HCT116 (cell line): ENCODE measurements at regions not wholly inside any gene's neighbourhood (a gene's known extent, or its start where the extent isn't known, plus 50 kb on each side); places are given as distances from the start of the nearest gene placed in this dataset.

Experiments used
- ATAC-seq: fragments of 200-7000 bp; cut with Tn5 transposase; 2 replicates; pipeline ENCODE4 v1.9.1; 2020; ENCODE audit warnings: mild to moderate bottlenecking, moderate library complexity
- BruUV-seq: library from RNA; stranded (reverse); fragments of 400-500 nt; replicated peaks from 2 replicates; lab custom pipeline; 2021; lab: Mats Ljungman, UMichigan
- CTCF ChIA-PET: fragments of 300-600 bp; sonication (Branson Sonifier 250); formaldehyde crosslinking; loops from one replicate; lab custom pipeline; 2021; ENCODE audit warnings: antibody characterized with exemption; lab: Charles Lee
- POLR2A ChIA-PET: fragments of 300-600, 350-600 bp; sonication (Branson Sonifier 250); formaldehyde crosslinking; loops from one replicate; lab custom pipeline; 2021; ENCODE audit warnings: antibody characterized with exemption; lab: Charles Lee
- RAD21 ChIA-PET, 2 experiments: fragments of 300-600 bp; sonication (Branson Sonifier 250); formaldehyde crosslinking; loops; one replicate each; lab custom pipeline; 2023; ENCODE audit warnings: low total read pairs in 2 of 2; ENCODE audit not compliant: uncharacterized antibody in 2 of 2, unreplicated experiment in 2 of 2, low non-redundant PET in 1 of 2; lab: Charles Lee
- DNase-seq: peaks from one replicate; pipeline ENCODE4 v3.0.0-alpha.2; 2010; ENCODE audit warnings: low read depth, low spot score
- H2AFZ ChIP-seq: fragments of 200-600 bp; shearing (Covaris generic), sonication (generic); 2 replicates; pipeline ENCODE4 v1.6.1; 2017; ENCODE audit warnings: low read depth, mixed run types, mixed read lengths, antibody characterized with exemption, low read length; ENCODE audit not compliant: poor library complexity, severe bottlenecking
- H3K27ac ChIP-seq: 2 replicates; pipeline ENCODE4 v1.5.1; 2012; ENCODE audit warnings: low read depth, low read length
- H3K27me3 ChIP-seq: fragments of 200-600 bp; sonication (generic); 2 replicates; pipeline ENCODE4 v1.6.1; 2016; ENCODE audit warnings: mixed run types, low read length, mixed read lengths; ENCODE audit not compliant: insufficient read depth
- H3K36me3 ChIP-seq, 2 experiments: fragments of 200-500 bp in 1 of 2; fragments of 200-600 bp in 1 of 2; sonication (Bioruptor generic) in 1 of 2; sonication (generic) in 1 of 2; 2 replicates each; pipeline versions ENCODE4 v1.5.1 to v1.6.1; 2014 to 2016; ENCODE audit warnings: low read length in 2 of 2, inconsistent platforms in 1 of 2, mixed read lengths in 1 of 2, mixed run types in 1 of 2; ENCODE audit not compliant: insufficient read depth in 2 of 2, control insufficient read depth in 1 of 2
- H3K4me1 ChIP-seq, 2 experiments: fragments of 200-600 bp in 1 of 2; sonication (generic) in 1 of 2; 2 replicates each; pipeline versions ENCODE4 v1.5.1 to v1.6.1; 2012 to 2017; ENCODE audit warnings: low read length in 2 of 2, inconsistent platforms in 1 of 2, mild to moderate bottlenecking in 1 of 2, mixed read lengths in 1 of 2, mixed run types in 1 of 2, moderate library complexity in 1 of 2; ENCODE audit not compliant: insufficient read depth in 2 of 2, control insufficient read depth in 1 of 2
- H3K4me2 ChIP-seq: fragments of 200-600 bp; sonication (generic); 2 replicates; pipeline ENCODE4 v1.6.1; 2017; ENCODE audit warnings: mixed run types, low read length, mixed read lengths
- H3K4me3 ChIP-seq, 2 experiments: fragments of 200-600 bp in 1 of 2; sonication (generic) in 1 of 2; replicated peaks in 1 of 2; 2 replicates each; pipeline ENCODE4 v1.5.1; 2011 to 2016; ENCODE audit warnings: low read length in 2 of 2, control low read depth in 1 of 2, low read depth in 1 of 2, mild to moderate bottlenecking in 1 of 2, mixed read lengths in 1 of 2, mixed run types in 1 of 2
- H3K79me2 ChIP-seq: fragments of 200-600 bp; sonication (generic); 2 replicates; pipeline ENCODE4 v1.6.1; 2017; ENCODE audit warnings: mild to moderate bottlenecking, mixed run types, low read length, moderate library complexity, mixed read lengths; ENCODE audit not compliant: insufficient read depth
- H3K9ac ChIP-seq: fragments of 200-600 bp; sonication (generic); 2 replicates; pipeline ENCODE4 v1.6.1; 2016; ENCODE audit warnings: low read length, mixed read lengths
- H3K9me2 ChIP-seq: fragments of 200-600 bp; sonication (generic), shearing (Covaris generic); 2 replicates; pipeline ENCODE4 v1.6.1; 2017; ENCODE audit warnings: mixed run types, mild to moderate bottlenecking, moderate library complexity; ENCODE audit not compliant: insufficient read depth
- H3K9me3 ChIP-seq, 2 experiments: fragments of 200-500 bp in 1 of 2; fragments of 200-600 bp in 1 of 2; sonication (Bioruptor generic) in 1 of 2; sonication (generic) in 1 of 2; 2 replicates each; pipeline ENCODE4 v1.6.1; 2014 to 2017; ENCODE audit warnings: low read length in 2 of 2, mixed read lengths in 2 of 2, inconsistent platforms in 1 of 2, low read depth in 1 of 2, mild to moderate bottlenecking in 1 of 2, mixed run types in 1 of 2, moderate library complexity in 1 of 2; ENCODE audit not compliant: control insufficient read depth in 1 of 2, insufficient read depth in 1 of 2
- H4K20me1 ChIP-seq: fragments of 200-600 bp; sonication (generic), shearing (Covaris generic); 2 replicates; pipeline ENCODE4 v1.6.1; 2017; ENCODE audit warnings: mixed run types, mild to moderate bottlenecking, moderate library complexity; ENCODE audit not compliant: insufficient read depth
- CEBPB ChIP-seq: IDR thresholded peaks from 2 replicates; pipeline ENCODE4 v1.6.1; 2012; ENCODE audit warnings: low read depth
- EGR1 ChIP-seq: IDR thresholded peaks from 2 replicates; pipeline ENCODE4 v1.6.1; 2012; ENCODE audit warnings: low read depth
- ELF1 ChIP-seq: IDR thresholded peaks from 2 replicates; pipeline ENCODE4 v1.6.1; 2012; ENCODE audit warnings: low read depth, borderline replicate concordance
- POLR2A ChIP-seq: IDR thresholded peaks from 2 replicates; pipeline ENCODE4 v1.7.0; 2011; ENCODE audit warnings: borderline replicate concordance; ENCODE audit not compliant: insufficient read depth, insufficient read length; ENCODE audit errors: extremely low read depth
- POLR2AphosphoS5 ChIP-seq: IDR thresholded peaks from 2 replicates; pipeline ENCODE4 v1.6.1; 2011; ENCODE audit warnings: mild to moderate bottlenecking, low read depth, low read length, moderate library complexity
- RAD21 ChIP-seq: IDR thresholded peaks from 2 replicates; pipeline ENCODE4 v1.6.1; 2012; ENCODE audit warnings: low read depth, mild to moderate bottlenecking
- SIN3A ChIP-seq: IDR thresholded peaks from 2 replicates; pipeline ENCODE4 v1.6.1; 2012; ENCODE audit warnings: low read depth
- SP1 ChIP-seq: IDR thresholded peaks from 2 replicates; pipeline ENCODE4 v1.6.1; 2012; ENCODE audit warnings: low read depth
- SRF ChIP-seq: IDR thresholded peaks from 2 replicates; pipeline ENCODE4 v1.6.1; 2012; ENCODE audit warnings: low read depth
- TCF7L2 ChIP-seq: IDR thresholded peaks from 2 replicates; pipeline ENCODE4 v1.7.0; 2011; ENCODE audit warnings: borderline replicate concordance, inconsistent platforms; ENCODE audit not compliant: insufficient read depth, insufficient read length; ENCODE audit errors: extremely low read depth
- ZFX ChIP-seq: fragments of 450-650 bp; IDR thresholded peaks from 2 replicates; pipeline ENCODE4 v1.6.1; 2017
- intact Hi-C: fragments of 100-400 bp; cut with micrococcal nuclease; formaldehyde crosslinking; loops from 2 replicates; pipeline ENCODE4 v1.10.0; 2022
- TF ChIP-seq, protein P1 (sequence below): IDR thresholded peaks from 2 replicates; pipeline ENCODE4 v1.6.1; 2011; ENCODE audit warnings: mild to moderate bottlenecking, low read length, moderate library complexity; ENCODE audit not compliant: insufficient replicate concordance; ENCODE audit errors: extremely low read depth
- TF ChIP-seq, protein P2 (sequence below): IDR thresholded peaks from 2 replicates; pipeline ENCODE4 v1.6.1; 2012; ENCODE audit warnings: low read depth
- TF ChIP-seq, protein P3 (sequence below), 3 experiments: fragments of 200-600 bp in 1 of 3; sonication (generic) in 1 of 3; IDR thresholded peaks in 2 of 3; conservative IDR thresholded peaks in 1 of 3; 2 replicates each; pipeline ENCODE4 v1.5.1; 2012 to 2017; ENCODE audit warnings: low read depth in 2 of 3, low read length in 2 of 3, antibody characterized with exemption in 1 of 3, borderline replicate concordance in 1 of 3, control low read depth in 1 of 3, mild to moderate bottlenecking in 1 of 3, mixed read lengths in 1 of 3, mixed run types in 1 of 3, moderate library complexity in 1 of 3; ENCODE audit not compliant: insufficient read depth in 1 of 3

DNA sequence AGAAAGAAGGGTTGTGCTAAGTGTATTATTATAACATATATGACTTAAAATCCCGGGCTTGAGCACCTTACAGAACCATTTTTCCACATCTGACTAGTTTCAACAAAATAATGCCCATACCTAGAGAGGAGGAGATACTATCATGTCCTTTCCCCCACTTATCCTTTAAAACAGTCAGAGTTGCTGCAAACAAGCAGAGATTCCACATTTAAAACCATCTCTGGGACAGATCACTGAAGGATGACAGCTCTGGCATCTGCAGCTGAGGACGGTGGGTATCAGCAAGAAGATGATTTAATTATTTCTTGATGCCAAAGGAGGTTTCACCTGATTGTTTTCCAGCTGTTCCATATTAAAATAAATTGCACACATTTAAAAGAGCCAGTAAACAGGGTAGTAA lies 328.0 kb upstream of the TMTC1 start:
- Histone ChIP-seq H3K9ac (no peak overlapping the region), H3K9me2 (no peaks in the 10 kb centered on the region), H3K9me3 (no peaks in the 10 kb centered on the region), H4K20me1 (no peaks in the 10 kb centered on the region), H3K36me3 (no peaks in the 10 kb centered on the region), H3K79me2 (no peaks in the 10 kb centered on the region), H3K27me3 (no peaks in the 10 kb centered on the region), H3K4me2 (no peak overlapping the region), H3K4me3 (no peak overlapping the region), H2AFZ (no peak overlapping the region), H3K27ac (no peak overlapping the region), H3K4me1 (no peaks in the 10 kb centered on the region)
- POLR2A ChIA-PET: no interaction called here
- RAD21 ChIA-PET: no interaction called here
- intact Hi-C loops: no loop called here
- TF ChIP-seq POLR2A (no peak), ZFX (no peak), TCF7L2 (no peak), POLR2AphosphoS5 (no peak), RAD21 (no peak), SP1 (no peak)
- ATAC-seq (no peak), DNase-seq (no peak)
- BruUV-seq: no TSS peak
- CTCF ChIA-PET: no interaction called here

DNA sequence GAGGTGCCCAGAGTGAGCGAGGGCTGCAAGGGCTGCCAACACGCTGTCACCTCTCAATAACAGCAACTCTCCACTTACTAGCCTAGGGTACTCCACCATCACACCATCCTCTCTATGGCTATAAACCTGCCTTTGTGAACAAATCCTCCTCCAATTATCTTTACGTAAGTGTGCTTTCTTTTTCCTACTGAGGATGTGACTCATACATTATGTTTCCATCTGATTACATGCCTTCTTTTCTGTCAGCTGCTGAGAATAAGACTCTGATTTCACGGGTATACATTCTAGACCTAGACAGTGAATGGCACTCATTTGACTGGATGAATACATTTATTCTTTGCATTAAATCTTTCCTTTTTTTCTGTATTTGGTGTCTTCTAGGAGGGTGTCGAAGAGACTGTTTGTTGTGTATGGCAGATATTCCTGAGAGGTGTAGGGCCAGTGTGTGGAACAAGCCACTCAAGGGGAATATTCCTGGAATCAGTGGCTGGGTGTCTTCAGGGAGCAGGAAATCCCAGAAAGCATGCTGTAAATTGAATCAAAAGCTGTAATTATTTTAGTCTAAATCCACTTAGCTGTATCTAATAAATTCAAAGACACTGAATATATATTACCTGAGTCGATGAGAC lies 327.3 kb upstream of the TMTC1 start:
- ChIA-PET CTCF (no interaction called here), RAD21 (no interaction called here), POLR2A (no interaction called here)
- Histone ChIP-seq H4K20me1 (no peaks in the 10 kb centered on the region), H3K27me3 (no peaks in the 10 kb centered on the region), H3K9ac (no peak overlapping the region), H3K4me1 (no peaks in the 10 kb centered on the region), H3K27ac (no peak overlapping the region), H3K4me3 (no peak overlapping the region), H3K79me2 (no peaks in the 10 kb centered on the region), H3K9me3 (no peaks in the 10 kb centered on the region), H2AFZ (no peak overlapping the region), H3K36me3 (no peaks in the 10 kb centered on the region), H3K9me2 (no peaks in the 10 kb centered on the region), H3K4me2 (no peak overlapping the region)
- DNase-seq (no peak), ATAC-seq (no peak)
- BruUV-seq: no TSS peak
- intact Hi-C loops: no loop called here
- TF ChIP-seq EGR1 (no peak), SRF (no peak), ELF1 (no peak), ZFX (no peak), SP1 (no peak), POLR2A (no peak), CEBPB (no peak), SIN3A (no peak)
- TF ChIP-seq, protein P1, sequence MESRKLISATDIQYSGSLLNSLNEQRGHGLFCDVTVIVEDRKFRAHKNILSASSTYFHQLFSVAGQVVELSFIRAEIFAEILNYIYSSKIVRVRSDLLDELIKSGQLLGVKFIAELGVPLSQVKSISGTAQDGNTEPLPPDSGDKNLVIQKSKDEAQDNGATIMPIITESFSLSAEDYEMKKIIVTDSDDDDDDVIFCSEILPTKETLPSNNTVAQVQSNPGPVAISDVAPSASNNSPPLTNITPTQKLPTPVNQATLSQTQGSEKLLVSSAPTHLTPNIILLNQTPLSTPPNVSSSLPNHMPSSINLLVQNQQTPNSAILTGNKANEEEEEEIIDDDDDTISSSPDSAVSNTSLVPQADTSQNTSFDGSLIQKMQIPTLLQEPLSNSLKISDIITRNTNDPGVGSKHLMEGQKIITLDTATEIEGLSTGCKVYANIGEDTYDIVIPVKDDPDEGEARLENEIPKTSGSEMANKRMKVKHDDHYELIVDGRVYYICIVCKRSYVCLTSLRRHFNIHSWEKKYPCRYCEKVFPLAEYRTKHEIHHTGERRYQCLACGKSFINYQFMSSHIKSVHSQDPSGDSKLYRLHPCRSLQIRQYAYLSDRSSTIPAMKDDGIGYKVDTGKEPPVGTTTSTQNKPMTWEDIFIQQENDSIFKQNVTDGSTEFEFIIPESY: no peak
- TF ChIP-seq, protein P2, sequence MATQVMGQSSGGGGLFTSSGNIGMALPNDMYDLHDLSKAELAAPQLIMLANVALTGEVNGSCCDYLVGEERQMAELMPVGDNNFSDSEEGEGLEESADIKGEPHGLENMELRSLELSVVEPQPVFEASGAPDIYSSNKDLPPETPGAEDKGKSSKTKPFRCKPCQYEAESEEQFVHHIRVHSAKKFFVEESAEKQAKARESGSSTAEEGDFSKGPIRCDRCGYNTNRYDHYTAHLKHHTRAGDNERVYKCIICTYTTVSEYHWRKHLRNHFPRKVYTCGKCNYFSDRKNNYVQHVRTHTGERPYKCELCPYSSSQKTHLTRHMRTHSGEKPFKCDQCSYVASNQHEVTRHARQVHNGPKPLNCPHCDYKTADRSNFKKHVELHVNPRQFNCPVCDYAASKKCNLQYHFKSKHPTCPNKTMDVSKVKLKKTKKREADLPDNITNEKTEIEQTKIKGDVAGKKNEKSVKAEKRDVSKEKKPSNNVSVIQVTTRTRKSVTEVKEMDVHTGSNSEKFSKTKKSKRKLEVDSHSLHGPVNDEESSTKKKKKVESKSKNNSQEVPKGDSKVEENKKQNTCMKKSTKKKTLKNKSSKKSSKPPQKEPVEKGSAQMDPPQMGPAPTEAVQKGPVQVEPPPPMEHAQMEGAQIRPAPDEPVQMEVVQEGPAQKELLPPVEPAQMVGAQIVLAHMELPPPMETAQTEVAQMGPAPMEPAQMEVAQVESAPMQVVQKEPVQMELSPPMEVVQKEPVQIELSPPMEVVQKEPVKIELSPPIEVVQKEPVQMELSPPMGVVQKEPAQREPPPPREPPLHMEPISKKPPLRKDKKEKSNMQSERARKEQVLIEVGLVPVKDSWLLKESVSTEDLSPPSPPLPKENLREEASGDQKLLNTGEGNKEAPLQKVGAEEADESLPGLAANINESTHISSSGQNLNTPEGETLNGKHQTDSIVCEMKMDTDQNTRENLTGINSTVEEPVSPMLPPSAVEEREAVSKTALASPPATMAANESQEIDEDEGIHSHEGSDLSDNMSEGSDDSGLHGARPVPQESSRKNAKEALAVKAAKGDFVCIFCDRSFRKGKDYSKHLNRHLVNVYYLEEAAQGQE: no peak
- TF ChIP-seq, protein P3, sequence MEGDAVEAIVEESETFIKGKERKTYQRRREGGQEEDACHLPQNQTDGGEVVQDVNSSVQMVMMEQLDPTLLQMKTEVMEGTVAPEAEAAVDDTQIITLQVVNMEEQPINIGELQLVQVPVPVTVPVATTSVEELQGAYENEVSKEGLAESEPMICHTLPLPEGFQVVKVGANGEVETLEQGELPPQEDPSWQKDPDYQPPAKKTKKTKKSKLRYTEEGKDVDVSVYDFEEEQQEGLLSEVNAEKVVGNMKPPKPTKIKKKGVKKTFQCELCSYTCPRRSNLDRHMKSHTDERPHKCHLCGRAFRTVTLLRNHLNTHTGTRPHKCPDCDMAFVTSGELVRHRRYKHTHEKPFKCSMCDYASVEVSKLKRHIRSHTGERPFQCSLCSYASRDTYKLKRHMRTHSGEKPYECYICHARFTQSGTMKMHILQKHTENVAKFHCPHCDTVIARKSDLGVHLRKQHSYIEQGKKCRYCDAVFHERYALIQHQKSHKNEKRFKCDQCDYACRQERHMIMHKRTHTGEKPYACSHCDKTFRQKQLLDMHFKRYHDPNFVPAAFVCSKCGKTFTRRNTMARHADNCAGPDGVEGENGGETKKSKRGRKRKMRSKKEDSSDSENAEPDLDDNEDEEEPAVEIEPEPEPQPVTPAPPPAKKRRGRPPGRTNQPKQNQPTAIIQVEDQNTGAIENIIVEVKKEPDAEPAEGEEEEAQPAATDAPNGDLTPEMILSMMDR (IDR thresholded peaks at IDR 0.05 in 2 of 3, conservative IDR thresholded peaks at IDR 0.05 in 1 of 3; ENCODE audit: borderline replicate concordance in 1 of 3, insufficient read depth in 1 of 3, low read depth in 2 of 3, low read length in 2 of 3): no peak
